GM10248 (cell line): ENCODE measurements at regions not wholly inside any gene's neighbourhood (a gene's known extent, or its start where the extent isn't known, plus 50 kb on each side); places are given as distances from the start of the nearest gene placed in this dataset.
"Not testable (repeated sequence)": the region's sequence is repeated elsewhere in the genome, so short reads cannot be mapped to it uniquely, and the experiment has no call there.

Source experiments
- CTCF ChIA-PET: fragments of 300-600 bp; sonication (Branson Sonifier 250); formaldehyde crosslinking; extraction: SDS; loops from one replicate; lab custom pipeline; 2021; ENCODE audit warnings: antibody characterized with exemption; lab: Yijun Ruan, JAX
- POLR2A ChIA-PET: fragments of 350-650 bp; sonication (Branson Sonifier 250); formaldehyde crosslinking; extraction: SDS; loops from one replicate; lab custom pipeline; 2020; ENCODE audit warnings: antibody characterized with exemption; lab: Yijun Ruan, JAX
- DNase-seq: peaks from one replicate; pipeline ENCODE4 v3.0.0; 2012; ENCODE audit errors: extremely low spot score
- TF ChIP-seq, protein P1 (sequence below): IDR thresholded peaks from 2 replicates; pipeline ENCODE4 v1.5.1; 2012; ENCODE audit warnings: mild to moderate bottlenecking, low read depth; ENCODE audit errors: extremely low read depth, missing control alignments, control extremely low read depth

DNA sequence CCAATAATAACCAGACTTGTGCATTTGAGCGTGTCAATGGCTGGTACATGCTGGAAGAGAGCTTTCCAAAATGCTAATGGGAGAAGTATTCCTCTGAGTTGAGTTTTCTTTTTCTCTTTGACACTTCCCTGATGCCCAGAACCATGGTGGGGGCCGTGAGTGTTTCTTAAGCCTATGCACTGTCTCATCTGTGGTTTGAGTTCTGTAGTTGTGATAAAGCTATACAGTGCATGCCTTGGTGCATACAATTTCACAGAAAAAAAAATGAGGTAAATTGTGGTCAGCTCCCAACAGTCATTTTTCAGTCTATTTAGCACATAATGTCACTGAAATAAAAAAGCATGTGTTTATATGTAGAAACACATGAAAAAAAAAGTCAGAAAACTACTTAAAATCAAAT is 204.8 kb downstream of the HDGFL1 start:
- CTCF ChIA-PET, result no interaction called here
- TF ChIP-seq, protein P1, sequence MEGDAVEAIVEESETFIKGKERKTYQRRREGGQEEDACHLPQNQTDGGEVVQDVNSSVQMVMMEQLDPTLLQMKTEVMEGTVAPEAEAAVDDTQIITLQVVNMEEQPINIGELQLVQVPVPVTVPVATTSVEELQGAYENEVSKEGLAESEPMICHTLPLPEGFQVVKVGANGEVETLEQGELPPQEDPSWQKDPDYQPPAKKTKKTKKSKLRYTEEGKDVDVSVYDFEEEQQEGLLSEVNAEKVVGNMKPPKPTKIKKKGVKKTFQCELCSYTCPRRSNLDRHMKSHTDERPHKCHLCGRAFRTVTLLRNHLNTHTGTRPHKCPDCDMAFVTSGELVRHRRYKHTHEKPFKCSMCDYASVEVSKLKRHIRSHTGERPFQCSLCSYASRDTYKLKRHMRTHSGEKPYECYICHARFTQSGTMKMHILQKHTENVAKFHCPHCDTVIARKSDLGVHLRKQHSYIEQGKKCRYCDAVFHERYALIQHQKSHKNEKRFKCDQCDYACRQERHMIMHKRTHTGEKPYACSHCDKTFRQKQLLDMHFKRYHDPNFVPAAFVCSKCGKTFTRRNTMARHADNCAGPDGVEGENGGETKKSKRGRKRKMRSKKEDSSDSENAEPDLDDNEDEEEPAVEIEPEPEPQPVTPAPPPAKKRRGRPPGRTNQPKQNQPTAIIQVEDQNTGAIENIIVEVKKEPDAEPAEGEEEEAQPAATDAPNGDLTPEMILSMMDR, result no peak
- no peak for DNase-seq
- POLR2A ChIA-PET, result no interaction called here

DNA sequence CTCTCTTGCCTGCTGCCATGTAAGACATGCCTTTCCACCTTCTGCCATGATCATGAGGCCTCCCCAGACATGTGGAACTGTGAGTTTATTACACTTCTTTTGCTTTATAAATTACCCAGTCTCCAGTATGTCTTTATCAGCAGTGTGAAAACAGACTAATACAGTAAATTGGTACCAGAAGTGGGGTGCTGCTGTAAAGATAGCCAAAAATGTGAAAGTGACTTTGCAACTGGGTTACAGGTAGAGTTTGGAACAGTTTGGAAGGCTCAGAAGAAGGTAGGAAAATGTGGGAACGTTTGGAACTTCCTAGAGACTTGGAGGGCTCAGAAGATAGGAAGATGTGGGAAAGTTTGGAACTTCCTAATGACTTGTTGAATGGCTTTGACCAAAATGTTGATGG is 209.1 kb downstream of the HDGFL1 start:
- CTCF ChIA-PET, DNase-seq, POLR2A ChIA-PET: not testable (repeated sequence)

DNA sequence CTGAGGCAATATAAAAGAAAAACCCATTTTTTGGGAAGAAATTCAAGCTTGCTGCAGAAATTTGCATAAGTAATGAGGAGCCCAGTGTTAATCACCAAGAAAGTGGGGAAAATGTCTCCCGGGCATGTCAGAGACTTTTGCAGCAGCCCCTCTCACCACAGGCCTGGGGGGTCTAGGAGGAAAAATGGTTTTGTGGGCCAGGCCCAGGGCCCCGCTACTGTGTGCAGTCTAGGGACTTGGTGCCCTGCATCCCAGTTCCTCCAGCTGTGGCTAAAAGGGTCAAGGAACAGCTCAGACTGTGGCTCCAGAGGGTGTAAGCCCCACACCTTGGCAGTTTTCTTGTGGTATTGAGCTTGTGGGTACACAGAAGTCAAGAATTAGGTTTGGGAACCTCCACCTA is 209.7 kb downstream of the HDGFL1 start:
- no peak for DNase-seq
- POLR2A ChIA-PET, result no interaction called here
- CTCF ChIA-PET, result no interaction called here
- TF ChIP-seq, protein P1, result no peak

DNA sequence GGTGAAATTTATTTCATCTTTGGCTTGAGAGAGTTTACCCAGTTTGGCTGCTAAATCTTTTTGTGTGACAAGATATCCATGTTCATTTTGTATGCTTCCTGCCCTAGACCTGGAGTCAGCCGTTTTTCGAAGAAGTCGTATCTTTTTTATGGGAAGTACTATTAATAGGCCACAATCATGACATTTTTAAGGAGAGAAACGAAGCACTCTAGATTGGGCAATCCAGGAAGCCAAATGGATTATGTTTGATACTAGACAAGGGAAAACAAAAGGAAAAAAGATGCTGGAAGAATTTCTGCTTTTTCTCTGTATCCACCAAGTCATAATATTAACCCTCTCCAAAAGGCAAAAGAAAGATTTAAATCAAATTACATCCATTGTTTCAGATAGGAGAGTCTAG is 214.6 kb downstream of the HDGFL1 start:
- TF ChIP-seq, protein P1, result no peak
- CTCF ChIA-PET, result no interaction called here
- POLR2A ChIA-PET, result no interaction called here
- no peak for DNase-seq

DNA sequence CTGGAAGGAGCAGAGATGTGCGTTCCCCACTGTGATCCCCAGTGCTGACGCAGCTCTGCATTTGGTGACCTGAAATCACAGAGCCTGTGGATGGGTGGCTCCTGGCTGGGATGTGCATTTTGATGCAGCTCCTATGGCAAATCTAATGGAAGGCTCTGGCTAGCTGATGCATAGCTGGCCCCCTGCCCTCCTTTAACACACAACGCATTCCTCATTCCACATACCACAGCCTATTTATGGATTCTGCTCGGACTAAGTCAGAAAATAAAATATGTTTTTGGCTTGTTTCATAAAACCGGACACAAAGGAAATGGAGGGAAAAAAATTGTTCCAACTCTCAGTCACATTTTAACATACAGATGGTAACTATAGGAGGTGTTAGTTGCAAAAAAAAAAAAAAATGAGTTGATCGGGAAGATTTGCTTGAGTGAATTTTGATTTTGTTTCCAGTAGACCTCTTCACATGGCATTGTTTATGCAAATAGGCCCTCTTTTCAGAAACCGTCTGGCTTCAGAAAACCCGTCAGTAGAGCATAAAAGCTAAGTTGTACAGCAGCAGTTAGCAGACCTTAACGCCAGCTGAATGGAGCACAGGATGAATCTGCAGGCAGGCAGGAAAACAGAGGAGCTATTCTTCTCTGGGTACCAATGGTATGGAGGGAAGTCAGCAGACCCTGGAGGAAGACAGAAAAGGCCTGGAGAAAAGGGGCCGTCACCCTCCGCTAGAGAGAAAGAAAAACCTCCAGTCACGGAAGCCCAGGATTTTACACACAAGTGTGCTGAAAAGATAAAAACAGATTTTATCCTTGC is 215.4 kb downstream of the HDGFL1 start:
- CTCF ChIA-PET, result no interaction called here
- POLR2A ChIA-PET, result no interaction called here

DNA sequence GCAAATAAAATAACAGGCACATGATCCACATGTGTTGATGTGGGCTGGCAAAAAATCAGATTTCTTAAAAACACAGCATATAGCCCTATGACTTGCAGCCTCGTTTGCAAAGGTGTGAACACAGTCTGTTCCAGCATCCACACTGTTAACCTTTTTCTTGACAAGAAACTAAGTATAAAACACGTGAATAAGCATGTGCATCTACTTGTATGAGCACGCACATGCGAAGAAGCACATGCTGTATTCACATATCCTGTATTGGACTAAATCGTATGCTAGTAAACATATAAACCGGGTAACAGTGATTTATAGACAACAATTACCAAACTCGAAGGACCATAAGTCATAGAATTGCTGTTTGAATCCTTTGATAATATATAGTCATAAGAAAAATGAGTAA is 218.7 kb downstream of the HDGFL1 start:
- DNase-seq, result no peak
- ChIA-PET POLR2A (no interaction called here), CTCF (interaction anchor here (1.1 to 1.3 kb wide), 2 partner anchors 10 to 79 kb away, joined by 3 read pairs; no protein-coding TSS in a partner anchor)
- TF ChIP-seq, protein P1, result no peak

More for the DNA sequence above, 215.4 kb downstream of the HDGFL1 start:
- no peak for DNase-seq
- TF ChIP-seq, protein P1, result no peak

DNA sequence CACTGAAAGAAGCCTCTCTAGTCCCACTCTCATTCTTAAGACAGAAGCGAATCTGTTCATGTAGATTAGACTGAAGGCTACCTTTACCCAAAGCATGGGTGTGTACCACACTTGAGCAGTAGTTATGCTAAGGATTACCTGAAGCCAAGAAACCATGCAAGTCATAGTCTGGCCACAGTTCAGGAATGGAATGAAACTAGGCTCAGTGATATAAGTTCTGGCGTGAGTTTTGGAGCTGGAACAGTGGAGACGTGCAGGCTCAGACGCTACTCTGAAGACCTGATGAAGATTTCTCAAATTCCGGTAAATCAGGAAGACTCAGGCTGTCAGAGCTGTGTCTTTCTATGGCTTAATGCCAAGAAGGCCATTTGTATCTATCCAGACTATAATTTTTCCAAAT is 219.9 kb downstream of the HDGFL1 start:
- POLR2A ChIA-PET, result no interaction called here
- TF ChIP-seq, protein P1, result no peak
- no peak for DNase-seq
- CTCF ChIA-PET, result interaction anchor here (1.1 kb wide), 1 partner anchor 9 kb away, joined by 3 read pairs; no protein-coding TSS in a partner anchor
